ENCODE measurements at regions not wholly inside any gene's neighbourhood (a gene's known extent, or its start where the extent isn't known, plus 50 kb on each side); places are given as distances from the start of the nearest gene placed in this dataset.
"Not testable (repeated sequence)": the region's sequence is repeated elsewhere in the genome, so short reads cannot be mapped to it uniquely, and the experiment has no call there.

DNA sequence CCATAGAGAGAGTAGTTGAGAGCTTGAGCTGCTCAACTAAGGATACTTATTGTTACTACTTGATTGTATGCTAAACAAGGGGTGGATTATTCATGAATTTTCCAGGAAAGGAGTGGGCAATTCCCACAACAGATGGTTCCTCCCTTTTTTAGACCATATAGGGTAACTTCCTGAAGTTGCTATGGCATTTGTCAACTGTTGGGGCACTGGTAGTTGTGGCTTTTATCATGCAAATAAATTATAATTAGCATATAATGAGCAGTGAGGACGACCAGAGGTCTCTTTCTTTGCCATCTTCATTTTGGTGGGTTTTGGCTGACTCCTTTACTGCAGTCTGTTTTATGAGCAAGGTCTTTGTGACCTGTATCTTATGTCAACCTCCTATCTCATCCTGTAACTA lies 1403.5 kb upstream of the PABPC4L start:
- no peak for DNase-seq (ENCODE audit: low read depth)

DNA sequence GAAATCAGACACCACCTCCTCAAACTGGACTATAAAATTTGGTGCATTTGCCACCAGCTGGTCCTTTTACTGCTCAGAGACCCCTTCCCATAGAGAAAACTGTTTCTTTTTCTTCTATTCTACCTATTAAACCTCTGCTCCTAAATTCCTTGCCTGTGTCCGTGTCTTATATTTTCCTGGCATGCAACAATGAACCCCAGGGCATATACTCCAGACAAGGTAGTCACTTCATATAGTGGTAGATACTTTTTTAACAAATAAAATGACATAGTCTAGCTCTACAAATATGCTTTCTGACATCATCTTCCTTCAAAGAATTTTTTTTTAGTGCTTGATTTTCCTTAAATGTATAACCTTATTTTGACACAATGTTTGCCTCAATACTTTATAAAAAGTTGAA lies 1402.9 kb upstream of the PABPC4L start:
- no peak for DNase-seq (ENCODE audit: low read depth)

DNA sequence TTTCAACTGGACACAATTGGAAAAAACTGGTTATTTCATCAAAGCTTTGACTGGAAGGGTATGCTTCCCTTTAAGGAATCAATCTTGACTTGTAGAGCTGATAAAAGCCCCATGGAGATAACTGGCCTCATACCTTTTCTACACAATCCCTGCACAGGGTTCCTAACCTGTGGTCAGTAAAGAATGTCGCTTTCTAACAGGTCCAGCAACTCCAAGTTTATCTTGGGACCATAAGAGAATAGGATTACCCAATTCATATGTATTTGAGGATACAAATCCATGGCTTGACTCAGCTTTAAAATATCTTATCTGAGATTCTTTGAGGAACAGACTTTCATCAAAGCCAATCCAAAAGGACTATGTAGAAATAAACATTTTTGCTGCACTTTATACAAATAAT lies 1399.8 kb upstream of the PABPC4L start:
- no peak for DNase-seq (ENCODE audit: low read depth)

DNA sequence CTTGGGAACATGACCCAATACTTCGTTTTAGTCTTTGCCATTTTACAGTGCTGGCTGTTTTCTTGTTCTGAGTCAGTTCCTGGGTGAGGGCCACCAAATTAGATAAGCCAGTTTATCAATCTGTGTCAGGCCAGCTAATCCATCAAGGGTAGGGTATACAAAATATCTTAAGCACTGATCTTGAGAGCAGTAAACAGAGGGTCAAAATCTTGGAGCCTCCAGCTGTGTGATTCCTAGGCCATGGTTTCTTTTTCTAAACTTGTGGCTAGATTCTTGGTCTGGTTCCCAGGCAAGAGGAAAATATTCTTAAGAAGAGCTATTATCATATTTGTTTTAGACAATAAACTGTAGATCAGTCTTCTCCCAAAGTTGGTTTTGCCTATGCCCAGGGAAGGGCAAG lies 1396.6 kb upstream of the PABPC4L start:
- DNase-seq (ENCODE audit: low read depth) = no peak

DNA sequence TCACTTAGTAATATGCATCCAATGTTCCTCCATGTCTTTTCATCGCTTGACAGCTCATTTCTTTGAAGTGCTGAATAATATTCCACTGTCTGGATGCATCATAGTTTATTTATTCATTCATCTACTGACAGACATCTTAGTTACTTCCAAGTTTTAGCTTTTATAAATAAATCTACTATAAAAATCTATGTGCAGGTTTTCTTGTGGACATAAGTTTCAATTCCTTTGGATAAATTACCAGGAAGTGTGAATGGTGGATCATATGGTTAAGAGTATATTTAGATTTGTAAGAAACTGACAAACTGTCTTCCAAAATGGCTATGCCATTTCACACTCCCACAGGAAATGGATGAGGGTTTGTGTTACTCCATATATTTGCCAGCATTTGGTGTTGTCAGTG lies 1392.9 kb upstream of the PABPC4L start:
- DNase-seq (ENCODE audit: low read depth) = no peak

DNA sequence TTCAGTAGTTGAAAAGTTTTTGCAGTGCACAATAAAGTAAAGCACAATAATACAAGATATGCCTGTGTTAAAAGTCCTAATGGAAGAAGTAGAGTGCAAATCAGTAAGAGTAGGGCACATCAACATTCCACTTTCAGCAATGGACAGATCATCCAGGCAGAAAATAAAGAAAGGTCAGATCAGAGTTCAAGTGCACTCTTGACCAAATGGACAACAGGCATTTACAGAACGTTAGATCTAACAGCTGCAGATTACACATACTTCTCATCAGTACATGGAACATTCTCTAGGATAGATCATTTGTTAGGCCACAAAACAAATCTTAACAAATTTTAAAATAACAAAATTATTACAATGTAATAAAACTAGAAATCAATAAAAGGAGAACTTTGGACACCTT lies 1373.5 kb upstream of the PABPC4L start:
- DNase-seq (ENCODE audit: low read depth) = no peak

DNA sequence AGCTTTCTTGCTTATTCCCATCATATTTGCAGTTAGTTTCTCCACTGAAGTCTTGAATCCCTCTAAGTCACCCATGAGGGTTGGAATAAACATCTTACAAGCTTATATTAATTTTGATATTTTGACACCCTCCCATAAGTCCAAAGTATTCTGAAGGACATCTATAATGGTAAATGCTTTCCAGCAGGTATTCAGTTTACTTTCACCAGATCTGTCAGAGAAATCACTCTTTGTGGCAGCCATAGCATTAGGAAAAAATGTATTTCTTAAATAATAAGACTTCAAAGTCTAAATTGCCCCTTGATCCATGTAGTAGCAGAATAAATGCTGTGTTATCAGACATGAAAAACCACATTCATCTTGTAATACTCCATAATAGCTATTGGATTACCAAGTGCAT lies 1371.7 kb upstream of the PABPC4L start:
- DNase-seq (ENCODE audit: low read depth) = no peak

DNA sequence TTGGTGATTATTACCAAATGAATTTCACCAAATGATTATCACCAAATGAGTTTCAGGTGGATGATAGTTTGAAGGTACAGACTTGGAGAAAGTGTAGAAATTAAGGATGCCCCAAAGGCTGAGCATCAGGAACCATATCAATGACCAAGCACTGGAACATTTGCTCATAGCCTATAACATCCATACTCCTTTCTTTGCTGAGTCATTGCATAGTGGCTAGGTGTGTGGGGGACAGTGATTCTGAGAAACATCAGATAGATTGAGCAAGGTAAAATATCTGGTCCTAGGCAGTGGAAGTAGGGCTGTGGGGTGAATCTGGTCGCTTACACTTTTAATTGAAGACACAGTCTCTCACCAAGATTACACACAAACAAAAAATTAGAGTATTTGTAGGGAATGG lies 1362.5 kb upstream of the PABPC4L start:
- DNase-seq (ENCODE audit: low read depth) = no peak

DNA sequence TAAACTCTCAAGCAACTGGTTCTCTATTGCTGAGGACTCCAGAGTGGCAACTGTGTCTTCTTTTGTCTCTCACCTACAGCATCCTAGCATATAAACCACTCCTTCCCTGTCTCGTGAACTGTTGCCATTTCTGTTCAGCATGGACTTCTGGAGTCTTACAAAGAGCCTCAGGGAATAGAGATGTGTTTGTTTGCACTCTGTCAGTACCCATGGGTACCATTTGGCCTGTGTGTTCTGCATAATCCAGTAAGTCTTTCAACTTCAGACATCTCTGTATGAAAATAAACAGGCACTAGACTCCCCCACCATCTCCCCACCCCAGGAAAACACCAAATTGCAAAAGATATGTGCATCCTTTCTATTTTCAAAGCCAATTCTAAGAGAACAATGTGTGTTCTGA lies 1351.6 kb upstream of the PABPC4L start:
- no peak for DNase-seq (ENCODE audit: low read depth)

DNA sequence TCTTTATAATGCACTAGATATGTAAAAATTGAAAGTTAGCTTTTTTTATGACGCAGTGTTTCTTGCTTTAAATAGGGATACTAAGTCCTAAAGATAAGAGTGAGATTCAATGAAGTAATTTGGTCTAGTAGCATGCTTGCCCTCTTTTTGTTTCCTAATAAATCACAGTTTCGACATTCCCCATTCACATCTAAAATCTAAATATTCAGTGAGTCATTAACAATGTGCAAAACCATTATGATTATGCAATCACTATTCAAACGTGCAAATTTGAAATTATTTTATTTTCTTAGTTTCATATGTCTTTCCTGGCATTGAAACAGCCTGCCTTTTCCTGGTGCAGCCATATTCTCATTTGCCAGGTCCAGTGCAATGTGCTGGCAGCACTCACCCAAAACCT lies 1350.5 kb upstream of the PABPC4L start:
- DNase-seq (ENCODE audit: low read depth) = no peak

DNA sequence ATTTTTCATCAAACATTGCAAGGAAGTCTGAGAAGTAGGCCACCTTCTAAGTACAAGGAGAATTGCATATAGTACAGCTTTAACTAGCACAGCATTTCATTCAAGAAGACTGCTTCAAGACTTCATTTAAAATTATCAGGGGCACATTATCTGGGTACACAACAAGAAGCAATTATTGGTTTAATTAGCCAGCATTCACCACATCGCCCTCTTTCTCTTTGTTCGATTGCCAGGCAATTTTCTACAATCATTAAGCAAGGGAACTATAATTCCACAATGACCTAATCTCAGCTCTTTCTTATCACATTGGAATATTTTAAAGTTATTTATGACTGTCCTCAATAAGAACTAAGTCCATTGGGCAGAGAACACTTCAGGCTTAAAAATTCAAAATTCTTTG lies 1347.1 kb upstream of the PABPC4L start:
- no peak for DNase-seq (ENCODE audit: low read depth)

DNA sequence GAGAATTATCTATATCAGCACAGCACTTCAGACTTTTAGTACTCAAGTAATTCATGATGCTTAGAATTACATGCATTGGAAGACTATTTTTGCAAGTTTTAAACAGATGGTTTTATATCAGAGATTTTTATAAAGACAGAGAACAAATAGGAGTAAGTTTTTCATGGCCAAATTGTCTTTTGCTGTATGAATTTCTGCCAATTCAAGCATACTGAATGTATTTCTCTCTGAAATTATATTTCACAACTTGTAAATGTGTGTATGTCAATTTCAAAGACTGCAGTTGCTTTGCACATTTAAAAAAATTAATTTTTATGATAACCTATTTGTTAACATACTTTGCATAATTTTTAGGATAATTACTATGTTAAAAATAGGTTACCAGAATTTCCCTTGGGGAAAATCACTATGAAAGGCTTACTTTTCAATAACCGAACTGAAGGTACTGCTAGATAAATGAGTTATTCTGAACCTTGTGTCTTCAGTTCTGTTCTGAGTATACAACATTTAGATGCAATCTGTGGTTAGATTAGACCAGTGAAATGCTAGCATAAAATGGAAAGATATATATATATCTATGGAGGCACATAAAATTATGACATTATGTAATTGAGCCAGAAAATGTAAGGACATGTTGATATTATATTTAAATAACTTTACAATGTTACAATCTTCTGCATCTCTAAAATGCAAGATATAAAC lies 1344.2 kb upstream of the PABPC4L start:
- DNase-seq (ENCODE audit: low read depth) = no peak

DNA sequence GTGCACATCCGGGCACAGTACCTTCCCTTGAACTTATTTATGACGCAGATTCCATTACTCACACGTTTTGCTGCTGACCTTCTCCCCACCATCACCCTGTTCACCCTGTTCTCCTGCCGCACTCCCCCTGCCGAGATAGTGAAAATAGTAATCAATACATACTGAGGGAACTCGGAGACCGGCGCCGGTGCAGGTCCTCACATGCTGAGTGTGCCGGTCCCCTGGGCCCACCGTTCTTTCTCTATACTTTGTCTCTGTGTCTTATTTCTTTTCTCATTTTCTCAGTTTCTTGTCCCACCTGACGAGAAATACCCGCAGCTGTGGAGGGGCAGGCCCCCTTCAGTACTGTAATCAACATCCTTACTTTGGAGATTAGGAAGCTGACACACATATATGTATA lies 1337.1 kb upstream of the PABPC4L start:
- DNase-seq (ENCODE audit: low read depth) = no peak

DNA sequence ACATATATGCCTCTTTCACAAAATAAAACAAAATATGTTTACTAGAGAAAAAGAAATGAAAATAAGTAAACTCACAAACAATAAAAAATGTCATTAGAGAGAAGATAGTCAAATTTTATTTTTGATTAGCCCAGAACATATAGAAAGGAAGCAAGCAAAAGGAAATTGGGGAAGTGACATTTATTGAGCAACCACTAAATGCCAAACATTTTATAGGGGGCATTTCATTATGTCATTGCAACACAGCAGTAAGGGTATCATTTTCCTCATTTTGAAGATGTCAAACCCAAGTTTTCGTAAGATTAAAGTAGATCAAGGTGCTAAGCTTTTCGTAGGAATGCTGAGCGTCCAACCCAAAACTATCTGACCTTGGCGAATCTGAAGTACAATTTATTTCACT lies 1331.5 kb upstream of the PABPC4L start:
- DNase-seq (ENCODE audit: low read depth) = no peak

DNA sequence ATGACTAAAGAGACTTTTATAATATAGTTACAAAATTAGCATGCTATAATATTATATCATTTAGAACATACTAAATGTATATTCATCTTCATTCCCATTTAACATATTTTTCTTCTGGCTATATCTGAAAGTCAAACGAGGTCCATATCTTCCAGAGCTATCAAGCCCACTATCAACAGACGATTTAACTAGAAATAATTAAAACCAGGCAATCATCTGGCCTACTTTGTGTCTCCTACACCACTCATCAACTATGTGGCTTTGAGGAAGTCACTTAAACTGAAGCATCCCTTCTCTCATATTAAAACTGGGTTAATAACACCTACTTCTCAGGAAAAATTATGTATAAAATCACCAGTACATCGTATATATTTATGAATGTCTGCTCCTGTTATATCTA lies 1330.5 kb upstream of the PABPC4L start:
- no peak for DNase-seq (ENCODE audit: low read depth)

DNA sequence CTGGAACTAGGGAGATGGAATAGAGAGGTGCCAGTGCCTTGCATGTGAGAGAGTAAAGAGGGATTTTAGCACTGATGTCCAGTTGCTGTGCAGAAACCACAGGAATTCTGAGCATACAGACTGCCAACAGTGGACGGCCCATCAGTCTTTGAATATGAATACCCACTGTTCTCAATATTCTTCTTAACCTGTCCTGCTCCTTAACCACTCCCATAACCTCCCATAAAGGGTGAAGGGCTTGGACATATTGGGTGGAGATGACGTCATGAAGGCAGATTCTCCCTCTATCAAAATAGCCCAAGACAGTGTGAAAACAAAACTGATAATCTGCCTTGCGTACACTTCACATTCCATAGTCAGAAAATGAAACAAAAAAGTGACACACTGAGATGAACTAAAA lies 1313.7 kb upstream of the PABPC4L start:
- peak; percentile 19 for DNase-seq (ENCODE audit: low read depth)

DNA sequence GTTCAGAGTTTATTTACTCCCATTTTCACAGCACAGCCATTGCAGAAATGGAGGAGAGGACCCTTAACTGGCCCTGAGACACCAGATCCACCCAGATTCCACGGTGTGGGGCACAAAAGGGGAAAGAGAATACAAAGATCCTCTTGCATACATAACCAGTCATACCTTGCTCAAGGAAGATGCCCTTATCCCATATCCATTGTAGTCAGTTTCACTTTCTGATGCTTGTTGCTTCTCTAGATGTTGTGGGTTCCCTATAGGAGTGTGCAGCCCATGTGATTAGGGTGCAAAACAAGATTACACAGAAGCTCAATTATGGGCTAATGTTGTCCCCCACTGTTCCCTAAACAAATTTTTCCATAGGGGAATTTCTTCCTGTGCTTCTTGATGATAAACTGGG lies 1309.0 kb upstream of the PABPC4L start:
- DNase-seq (ENCODE audit: low read depth) = no peak

DNA sequence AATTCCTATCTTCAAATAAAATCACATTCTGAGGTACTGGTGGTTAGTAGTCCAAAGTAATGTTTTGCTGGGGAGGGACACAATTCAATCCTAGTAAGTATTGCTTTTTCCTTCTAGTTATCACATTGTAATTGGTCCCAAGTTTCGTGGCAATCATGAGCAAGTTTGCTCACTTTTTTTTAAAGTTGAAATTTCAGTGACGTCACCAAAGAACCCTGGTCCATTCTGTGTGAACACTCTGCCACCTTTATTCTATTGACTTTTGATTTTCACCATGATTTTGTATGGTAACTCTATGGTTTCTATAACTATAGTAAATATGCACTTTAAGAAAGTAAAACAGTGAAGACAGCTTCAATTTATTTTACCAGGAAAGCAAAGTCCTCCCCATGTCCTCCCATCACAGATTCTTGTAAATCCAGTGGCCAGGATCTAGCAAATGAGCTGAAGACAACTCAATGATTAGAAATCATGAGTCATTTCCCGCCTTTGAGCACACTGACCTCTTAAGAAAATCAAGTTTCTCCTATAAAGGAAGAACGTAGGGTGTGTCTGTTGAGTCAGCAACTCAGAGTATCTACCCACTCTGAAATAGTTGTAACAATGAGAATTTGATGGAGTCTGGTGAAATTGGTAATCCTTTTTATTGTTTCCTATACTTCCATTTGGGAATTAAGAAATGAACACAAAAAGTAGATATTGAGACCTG lies 1306.6 kb upstream of the PABPC4L start:
- peak; percentile 58 for DNase-seq (ENCODE audit: low read depth)

DNA sequence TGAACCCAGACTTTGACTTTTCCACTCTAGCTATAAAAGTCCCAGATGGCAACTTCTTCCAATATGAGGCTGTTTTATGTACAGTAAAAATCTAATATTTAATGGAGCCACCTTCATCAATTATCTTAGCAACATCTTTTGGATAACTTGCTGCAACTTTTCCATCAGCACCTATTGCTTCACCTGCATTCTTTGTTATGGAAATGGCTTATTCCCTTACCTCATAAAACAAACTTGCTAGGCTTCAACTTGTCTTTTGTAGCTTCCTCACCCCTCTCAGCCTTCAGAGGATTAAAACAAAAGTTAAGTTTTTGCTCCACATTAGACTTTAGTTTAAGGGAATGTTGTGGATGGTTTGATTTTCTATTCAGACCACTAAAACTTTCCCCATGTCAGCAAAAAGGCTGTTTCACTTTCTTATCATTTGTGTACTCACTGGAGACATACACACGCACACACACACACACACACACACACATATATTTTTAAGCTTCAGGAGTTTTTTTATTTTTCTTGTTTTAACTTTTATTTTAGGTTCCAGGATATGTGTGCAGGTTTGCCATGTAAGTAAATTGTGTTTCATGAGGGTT lies 1296.1 kb upstream of the PABPC4L start:
- no peak for DNase-seq (ENCODE audit: low read depth)

DNA sequence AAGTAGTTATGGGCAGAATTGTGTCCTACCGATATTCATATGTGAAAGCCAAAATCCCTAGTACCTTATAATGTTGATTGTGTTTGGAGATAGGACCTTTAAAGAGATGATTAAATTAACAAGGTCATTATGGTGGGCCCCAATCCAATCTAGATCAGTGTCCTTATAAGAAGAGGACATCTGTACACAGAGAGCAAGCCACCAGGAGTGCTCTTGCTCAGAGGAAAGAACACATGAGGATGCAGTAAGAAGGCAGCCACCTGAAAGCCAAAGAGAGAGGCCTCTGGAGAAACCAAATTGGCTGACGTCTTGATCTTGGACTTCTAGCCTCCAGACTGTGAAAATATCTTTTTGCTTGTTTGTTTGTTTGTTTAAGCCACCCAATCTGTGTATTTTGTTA lies 1290.8 kb upstream of the PABPC4L start:
- DNase-seq (ENCODE audit: low read depth) = no peak

DNA sequence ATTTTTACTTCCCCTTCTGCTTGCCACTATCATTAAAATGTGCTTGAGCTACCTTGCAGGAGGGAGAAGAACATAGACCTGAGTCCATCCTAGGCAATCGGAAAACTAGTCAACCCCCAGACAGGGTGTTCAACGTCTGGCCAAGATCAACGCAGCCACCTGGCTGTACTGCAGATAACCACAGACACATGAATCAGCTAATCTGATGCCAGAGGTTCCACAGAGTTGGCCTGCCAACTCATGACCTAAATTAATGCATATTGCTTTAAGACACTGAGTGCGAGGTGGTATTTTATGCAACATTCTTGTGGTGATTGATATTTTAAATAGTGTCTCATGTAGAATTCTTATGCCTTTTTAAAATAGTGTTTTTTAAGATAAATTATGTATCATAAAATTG lies 1283.8 kb upstream of the PABPC4L start:
- no peak for DNase-seq (ENCODE audit: low read depth)

DNA sequence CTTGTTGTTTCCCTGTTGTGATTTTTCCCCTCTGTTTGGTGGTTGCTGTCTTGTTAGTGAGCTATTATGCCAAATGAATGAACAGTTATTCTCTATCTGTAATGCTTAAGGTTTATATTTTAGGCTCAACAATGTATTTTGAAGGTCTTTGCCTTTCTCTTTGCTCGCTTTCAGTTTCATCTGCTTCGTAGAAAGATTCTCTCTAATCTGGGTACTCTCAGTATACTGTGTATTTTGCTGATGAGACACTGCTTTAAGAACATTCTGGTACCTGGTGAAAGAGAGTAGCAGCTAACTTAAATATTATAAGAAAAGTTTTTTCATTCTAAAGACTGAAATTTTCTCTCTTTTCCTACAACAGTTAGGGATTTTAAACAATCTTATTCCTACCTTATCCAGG lies 1274.7 kb upstream of the PABPC4L start:
- no peak for DNase-seq (ENCODE audit: low read depth)

DNA sequence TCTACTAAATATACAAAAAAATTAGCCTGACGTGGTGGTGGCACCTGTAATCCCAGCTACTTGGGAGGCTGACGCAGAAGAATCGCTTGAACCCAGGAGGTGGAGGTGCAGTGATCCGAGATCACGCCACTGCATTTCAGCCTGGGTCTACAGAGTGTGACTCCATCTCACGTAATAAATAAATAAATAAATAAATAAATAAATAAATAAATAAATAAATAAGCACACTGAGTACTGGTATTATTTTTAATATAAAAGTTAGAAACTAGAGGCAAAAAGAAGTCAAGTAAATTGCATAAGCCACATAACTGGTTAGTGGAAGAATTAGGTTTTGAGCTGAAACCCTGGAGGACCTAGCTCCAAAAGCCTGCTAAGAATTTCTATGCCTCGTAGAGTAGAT lies 1262.7 kb upstream of the PABPC4L start:
- DNase-seq (ENCODE audit: low read depth) = no peak

DNA sequence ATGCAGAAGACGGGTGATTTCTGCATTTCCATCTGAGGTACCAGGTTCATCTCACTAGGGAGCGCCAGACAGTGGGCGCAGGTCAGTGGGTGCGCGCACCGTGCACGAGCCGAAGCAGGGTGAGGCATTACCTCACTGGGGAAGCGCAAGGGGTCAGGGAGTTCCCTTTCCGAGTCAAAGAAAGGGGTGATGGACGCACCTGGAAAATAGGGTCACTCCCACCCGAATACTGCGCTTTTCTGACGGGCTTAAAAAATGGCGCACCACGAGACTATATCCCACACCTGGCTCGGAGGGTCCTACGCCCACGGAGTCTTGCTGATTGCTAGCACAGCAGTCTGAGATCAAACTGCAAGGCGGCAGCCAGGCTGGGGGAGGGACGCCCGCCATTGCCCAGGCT lies 1246.0 kb upstream of the PABPC4L start:
- not testable (repeated sequence) for DNase-seq (ENCODE audit: low read depth)
